ENCODE measurements at regions not wholly inside any gene's neighbourhood (a gene's known extent, or its start where the extent isn't known, plus 50 kb on each side); places are given as distances from the start of the nearest gene placed in this dataset.

GRCh38 chr13:90428522-90429210, 918.8 kb upstream of the MIR17HG start:
- no peaks in the 10 kb centered on the region for H3K36me3 ChIP-seq (ENCODE audit: low read depth)
- TF ChIP-seq, protein P1, sequence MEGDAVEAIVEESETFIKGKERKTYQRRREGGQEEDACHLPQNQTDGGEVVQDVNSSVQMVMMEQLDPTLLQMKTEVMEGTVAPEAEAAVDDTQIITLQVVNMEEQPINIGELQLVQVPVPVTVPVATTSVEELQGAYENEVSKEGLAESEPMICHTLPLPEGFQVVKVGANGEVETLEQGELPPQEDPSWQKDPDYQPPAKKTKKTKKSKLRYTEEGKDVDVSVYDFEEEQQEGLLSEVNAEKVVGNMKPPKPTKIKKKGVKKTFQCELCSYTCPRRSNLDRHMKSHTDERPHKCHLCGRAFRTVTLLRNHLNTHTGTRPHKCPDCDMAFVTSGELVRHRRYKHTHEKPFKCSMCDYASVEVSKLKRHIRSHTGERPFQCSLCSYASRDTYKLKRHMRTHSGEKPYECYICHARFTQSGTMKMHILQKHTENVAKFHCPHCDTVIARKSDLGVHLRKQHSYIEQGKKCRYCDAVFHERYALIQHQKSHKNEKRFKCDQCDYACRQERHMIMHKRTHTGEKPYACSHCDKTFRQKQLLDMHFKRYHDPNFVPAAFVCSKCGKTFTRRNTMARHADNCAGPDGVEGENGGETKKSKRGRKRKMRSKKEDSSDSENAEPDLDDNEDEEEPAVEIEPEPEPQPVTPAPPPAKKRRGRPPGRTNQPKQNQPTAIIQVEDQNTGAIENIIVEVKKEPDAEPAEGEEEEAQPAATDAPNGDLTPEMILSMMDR (IDR thresholded peaks at IDR 0.05) = no peak
- no peak for ATAC-seq
- no peak for DNase-seq
- intact Hi-C loops (cut with DNase I, micrococcal nuclease) = no loop called here
- no peak overlapping the region for H3K4me3 ChIP-seq
- H3K9me3 ChIP-seq = no peaks in the 10 kb centered on the region
- H3K4me1 ChIP-seq (ENCODE audit: low read depth) = no peaks in the 10 kb centered on the region

DNA sequence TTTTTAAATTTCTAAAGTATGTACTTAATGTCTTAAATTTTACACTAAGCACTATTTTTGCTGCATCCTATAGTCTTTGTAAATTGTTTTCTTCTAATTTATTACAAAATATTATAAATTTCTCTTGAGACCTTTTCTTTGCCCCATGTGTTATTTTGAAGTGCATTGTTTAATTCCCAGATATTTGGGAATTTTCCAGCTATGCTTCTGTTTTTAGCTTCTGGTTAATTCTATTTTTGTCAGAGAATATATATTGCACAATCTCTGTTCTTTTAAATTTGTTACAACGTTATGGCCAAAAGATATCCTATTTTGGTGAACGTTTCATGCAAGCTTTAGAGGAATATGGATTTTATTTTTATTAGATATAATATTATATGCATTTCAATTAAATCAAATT, 917.4 kb upstream of the MIR17HG start:
- TF ChIP-seq, protein P1 (IDR thresholded peaks at IDR 0.05) = no peak
- ATAC-seq = no peak
- intact Hi-C loops (cut with DNase I, micrococcal nuclease) = no loop called here
- no peak for DNase-seq
- Histone ChIP-seq H3K36me3 (ENCODE audit: low read depth) (no peaks in the 10 kb centered on the region), H3K9me3 (no peaks in the 10 kb centered on the region), H3K4me3 (no peak overlapping the region), H3K4me1 (ENCODE audit: low read depth) (no peaks in the 10 kb centered on the region)

GRCh38 chr13:90436697-90437096, 910.8 kb upstream of the MIR17HG start:
- H3K4me1 ChIP-seq (ENCODE audit: low read depth) = no peaks in the 10 kb centered on the region
- DNase-seq (no peak), ATAC-seq (no peak)
- intact Hi-C loops (cut with DNase I, micrococcal nuclease) = no loop called here
- no peaks in the 10 kb centered on the region for H3K9me3 ChIP-seq
- no peaks in the 10 kb centered on the region for H3K36me3 ChIP-seq (ENCODE audit: low read depth)
- TF ChIP-seq, protein P1 (IDR thresholded peaks at IDR 0.05) = no peak
- no peak overlapping the region for H3K4me3 ChIP-seq

GRCh38 chr13:90438576-90438975, 908.9 kb upstream of the MIR17HG start:
- H3K4me1 ChIP-seq (ENCODE audit: low read depth) = no peaks in the 10 kb centered on the region
- intact Hi-C loops (cut with DNase I, micrococcal nuclease) = no loop called here
- no peaks in the 10 kb centered on the region for H3K36me3 ChIP-seq (ENCODE audit: low read depth)
- no peak overlapping the region for H3K4me3 ChIP-seq
- ATAC-seq (no peak), DNase-seq (no peak)
- no peaks in the 10 kb centered on the region for H3K9me3 ChIP-seq
- TF ChIP-seq, protein P1 (IDR thresholded peaks at IDR 0.05) = no peak

- no peaks in the 10 kb centered on the region for H3K4me1 ChIP-seq (ENCODE audit: low read depth)
- no peaks in the 10 kb centered on the region for H3K9me3 ChIP-seq
- intact Hi-C loops (cut with DNase I, micrococcal nuclease) = no loop called here
- no peaks in the 10 kb centered on the region for H3K36me3 ChIP-seq (ENCODE audit: low read depth)
- ATAC-seq (no peak), DNase-seq (no peak)
- TF ChIP-seq, protein P1 (IDR thresholded peaks at IDR 0.05) = no peak
- H3K4me3 ChIP-seq = no peak overlapping the region
Observed at GRCh38 chr13:90443268-90443667, 904.2 kb upstream of the MIR17HG start.

DNA sequence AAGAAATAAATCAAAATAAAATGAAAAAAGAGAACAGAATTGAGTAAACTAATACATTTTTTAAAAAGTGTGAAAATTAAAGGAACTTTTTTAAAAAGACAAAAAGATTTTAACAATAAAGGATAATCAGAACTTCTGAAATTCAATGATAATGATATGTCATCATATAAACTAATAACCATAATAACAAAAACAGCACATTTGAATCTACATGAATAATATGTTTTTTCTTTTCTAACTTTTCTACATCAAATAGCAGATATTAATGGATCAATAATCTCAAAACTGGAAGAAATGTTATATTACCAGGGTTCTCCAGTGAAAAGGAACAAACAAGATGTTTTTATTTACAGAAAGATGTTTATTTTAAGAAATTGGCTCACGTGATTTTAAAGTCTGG, 903.3 kb upstream of the MIR17HG start:
- intact Hi-C loops (cut with DNase I, micrococcal nuclease) = no loop called here
- Histone ChIP-seq H3K4me1 (ENCODE audit: low read depth) (no peaks in the 10 kb centered on the region), H3K9me3 (no peaks in the 10 kb centered on the region), H3K36me3 (ENCODE audit: low read depth) (no peaks in the 10 kb centered on the region), H3K4me3 (no peak overlapping the region)
- TF ChIP-seq, protein P1 (IDR thresholded peaks at IDR 0.05) = no peak
- ATAC-seq (no peak), DNase-seq (no peak)
